SU-DHL-6 (cell line): ENCODE measurements at regions not wholly inside any gene's neighbourhood (a gene's known extent, or its start where the extent isn't known, plus 50 kb on each side); places are given as distances from the start of the nearest gene placed in this dataset.
"Not testable (repeated sequence)": the region's sequence is repeated elsewhere in the genome, so short reads cannot be mapped to it uniquely, and the experiment has no call there.

Experiments
- H2AFZ ChIP-seq: fragments of 200-600 bp; sonication (generic); 2 replicates; pipeline ENCODE4 v1.6.1; 2014; ENCODE audit warnings: low read depth, mild to moderate bottlenecking, moderate library complexity, mixed read lengths, antibody characterized with exemption, low read length; ENCODE audit not compliant: severe bottlenecking
- H3F3A ChIP-seq: fragments of 200-600 bp; shearing (Covaris generic); 2 replicates; pipeline ENCODE4 v1.6.0; 2016; ENCODE audit warnings: antibody characterized with exemption, mild to moderate bottlenecking; ENCODE audit not compliant: insufficient read depth
- H3K27ac ChIP-seq: fragments of 200-600 bp; sonication (generic); 2 replicates; pipeline ENCODE4 v1.5.1; 2016; ENCODE audit warnings: low read depth, mild to moderate bottlenecking, low read length, moderate library complexity, mixed read lengths
- H3K27me3 ChIP-seq: fragments of 200-600 bp; sonication (generic), shearing (Covaris generic); 2 replicates; pipeline ENCODE4 v1.6.0; 2014; ENCODE audit warnings: mild to moderate bottlenecking, low read length
- H3K36me3 ChIP-seq: fragments of 200-600 bp; sonication (generic); 2 replicates; pipeline ENCODE4 v1.6.1; 2014; ENCODE audit warnings: mild to moderate bottlenecking, low read length, mixed read lengths
- H3K4me2 ChIP-seq: fragments of 300-600, 200-600 bp; shearing (Covaris generic), sonication (generic); 2 replicates; pipeline ENCODE4 v1.6.0; 2014; ENCODE audit warnings: low read length, low read depth, mild to moderate bottlenecking; ENCODE audit not compliant: poor library complexity, severe bottlenecking
- H3K4me3 ChIP-seq: fragments of 200-600 bp; sonication (generic); 2 replicates; pipeline ENCODE4 v1.5.1; 2014; ENCODE audit warnings: antibody characterized with exemption, low read length, mild to moderate bottlenecking, mixed read lengths; ENCODE audit not compliant: insufficient read depth, poor library complexity, severe bottlenecking
- H3K79me2 ChIP-seq: fragments of 200-600 bp; sonication (generic); 2 replicates; pipeline ENCODE4 v1.6.1; 2014; ENCODE audit warnings: mild to moderate bottlenecking, low read length, moderate library complexity; ENCODE audit not compliant: insufficient read depth
- H3K9ac ChIP-seq: fragments of 200-600 bp; sonication (generic); 2 replicates; pipeline ENCODE4 v1.7.0; 2014; ENCODE audit warnings: mild to moderate bottlenecking, low read length
- H3K9me2 ChIP-seq: fragments of 200-600 bp; sonication (generic); replicated peaks from 2 replicates; pipeline ENCODE4 v1.6.1; 2014; ENCODE audit warnings: low read length; ENCODE audit not compliant: insufficient read depth
- H3K9me3 ChIP-seq: fragments of 200-600 bp; sonication (generic); 2 replicates; pipeline ENCODE4 v1.6.1; 2014; ENCODE audit warnings: low read length, mixed read lengths; ENCODE audit not compliant: insufficient read depth
- H4K20me1 ChIP-seq: fragments of 200-600 bp; sonication (generic); 2 replicates; pipeline ENCODE4 v1.6.1; 2014; ENCODE audit warnings: low read depth, mild to moderate bottlenecking, antibody characterized with exemption, low read length, moderate library complexity, mixed read lengths

- H3K4me2 ChIP-seq, H3K4me3 ChIP-seq: not testable (repeated sequence)
Observed at GRCh38 chr2:87237570-87238336, 216.1 kb upstream of the PLGLB1 start.

GRCh38 chr2:87239558-87240215 lies 218.0 kb upstream of the PLGLB1 start:
- H3K4me3 ChIP-seq, H3K9ac ChIP-seq, H3K79me2 ChIP-seq: not testable (repeated sequence)

More at GRCh38 chr2:87237570-87238336, 216.1 kb upstream of the PLGLB1 start:
- H3K9me2 ChIP-seq, H3K36me3 ChIP-seq, H3K27me3 ChIP-seq, H3K79me2 ChIP-seq, H3F3A ChIP-seq, H3K9ac ChIP-seq, H3K27ac ChIP-seq, H4K20me1 ChIP-seq, H3K9me3 ChIP-seq, H2AFZ ChIP-seq: not testable (repeated sequence)

GRCh38 chr2:87246066-87246717 lies 224.5 kb upstream of the PLGLB1 start:
- H3K36me3 ChIP-seq, H3K9me3 ChIP-seq, H3K79me2 ChIP-seq, H3F3A ChIP-seq, H2AFZ ChIP-seq, H3K9ac ChIP-seq, H3K4me3 ChIP-seq, H3K27me3 ChIP-seq, H4K20me1 ChIP-seq, H3K27ac ChIP-seq, H3K9me2 ChIP-seq, H3K4me2 ChIP-seq: not testable (repeated sequence)

More at GRCh38 chr2:87239558-87240215, 218.0 kb upstream of the PLGLB1 start:
- H3K36me3 ChIP-seq, H3F3A ChIP-seq, H2AFZ ChIP-seq, H3K9me2 ChIP-seq, H3K27ac ChIP-seq, H3K27me3 ChIP-seq, H3K9me3 ChIP-seq, H4K20me1 ChIP-seq, H3K4me2 ChIP-seq: not testable (repeated sequence)

GRCh38 chr2:87252046-87252445 lies 230.4 kb upstream of the PLGLB1 start:
- H3K27ac ChIP-seq, H3K9me3 ChIP-seq, H4K20me1 ChIP-seq, H2AFZ ChIP-seq, H3K4me3 ChIP-seq, H3F3A ChIP-seq, H3K27me3 ChIP-seq, H3K9me2 ChIP-seq, H3K4me2 ChIP-seq, H3K9ac ChIP-seq, H3K79me2 ChIP-seq, H3K36me3 ChIP-seq: not testable (repeated sequence)

GRCh38 chr2:87254562-87254961 lies 232.9 kb upstream of the PLGLB1 start:
- H3K4me2 ChIP-seq, H3K36me3 ChIP-seq, H3K27ac ChIP-seq, H3K9me2 ChIP-seq, H2AFZ ChIP-seq, H3K27me3 ChIP-seq, H3K9ac ChIP-seq, H3K4me3 ChIP-seq, H3K9me3 ChIP-seq, H4K20me1 ChIP-seq, H3K79me2 ChIP-seq, H3F3A ChIP-seq: not testable (repeated sequence)

GRCh38 chr2:87255410-87255809 lies 233.8 kb upstream of the PLGLB1 start:
- not testable (repeated sequence) for H4K20me1 ChIP-seq, H2AFZ ChIP-seq, H3F3A ChIP-seq, H3K4me2 ChIP-seq, H3K9me3 ChIP-seq, H3K4me3 ChIP-seq, H3K79me2 ChIP-seq, H3K9ac ChIP-seq, H3K27me3 ChIP-seq, H3K9me2 ChIP-seq, H3K27ac ChIP-seq, H3K36me3 ChIP-seq

- not testable (repeated sequence) for H3F3A ChIP-seq, H3K9me3 ChIP-seq, H3K4me2 ChIP-seq, H3K27ac ChIP-seq, H4K20me1 ChIP-seq, H3K4me3 ChIP-seq, H2AFZ ChIP-seq, H3K9ac ChIP-seq, H3K27me3 ChIP-seq, H3K9me2 ChIP-seq, H3K79me2 ChIP-seq, H3K36me3 ChIP-seq
Observed at GRCh38 chr2:87258887-87259286, 237.2 kb upstream of the PLGLB1 start.

GRCh38 chr2:87262184-87262702 lies 240.6 kb upstream of the PLGLB1 start:
- H3K4me2 ChIP-seq, H3K9ac ChIP-seq, H3K79me2 ChIP-seq, H3K4me3 ChIP-seq, H3K9me2 ChIP-seq, H3K9me3 ChIP-seq, H3K36me3 ChIP-seq, H2AFZ ChIP-seq, H3F3A ChIP-seq, H3K27ac ChIP-seq, H3K27me3 ChIP-seq, H4K20me1 ChIP-seq: not testable (repeated sequence)
